Testis (tissue), 2 donors: ENCODE measurements at regions not wholly inside any gene's neighbourhood (a gene's known extent, or its start where the extent isn't known, plus 50 kb on each side); places are given as distances from the start of the nearest gene placed in this dataset.

ENCODE experiments used
- POLR2A ChIP-seq: fragments of 450-650 bp; IDR thresholded peaks from one replicate; pipeline ENCODE4 v1.6.1; 2017; ENCODE audit warnings: antibody characterized with exemption, mild to moderate bottlenecking, moderate library complexity
- TF ChIP-seq, protein P1 (sequence below), 3 experiments: fragments of 450-650 bp in 2 of 3; fragments of 200-600 bp in 1 of 3; sonication (generic) in 1 of 3; IDR thresholded peaks; one replicate each; pipeline ENCODE4 v1.5.1; 2016 to 2019; ENCODE audit warnings: antibody characterized with exemption in 3 of 3, mild to moderate bottlenecking in 2 of 3, moderate library complexity in 1 of 3

DNA sequence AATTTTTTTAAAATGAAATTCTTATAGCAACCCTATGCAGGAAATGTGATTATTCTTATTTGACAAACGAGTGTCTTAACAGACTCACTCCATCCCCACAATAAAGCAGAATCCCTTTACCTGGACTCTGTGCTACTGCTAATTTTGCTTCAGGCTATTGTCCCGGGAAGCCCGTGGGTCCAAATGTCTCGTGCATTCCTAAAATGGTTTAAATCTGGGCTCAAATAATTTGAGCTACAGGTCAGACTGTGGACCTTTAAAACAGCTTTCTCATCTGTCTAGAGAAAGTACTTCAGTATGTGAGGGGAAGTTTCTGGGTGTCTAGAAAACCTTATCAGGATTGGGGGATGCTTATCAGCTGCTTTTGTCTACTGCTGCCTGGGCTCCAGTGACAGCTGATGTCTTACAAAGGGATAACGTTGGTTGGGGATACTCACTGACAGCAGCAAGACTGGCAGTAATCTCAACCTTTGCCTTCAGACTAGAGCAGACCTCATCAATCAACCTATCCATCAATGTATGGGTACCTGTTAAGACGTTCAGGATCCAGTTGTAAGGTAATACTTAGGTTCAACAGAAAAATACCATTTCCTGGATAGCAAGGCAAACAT lies 197.9 kb upstream of the CDH11 start:
- TF ChIP-seq, protein P1, sequence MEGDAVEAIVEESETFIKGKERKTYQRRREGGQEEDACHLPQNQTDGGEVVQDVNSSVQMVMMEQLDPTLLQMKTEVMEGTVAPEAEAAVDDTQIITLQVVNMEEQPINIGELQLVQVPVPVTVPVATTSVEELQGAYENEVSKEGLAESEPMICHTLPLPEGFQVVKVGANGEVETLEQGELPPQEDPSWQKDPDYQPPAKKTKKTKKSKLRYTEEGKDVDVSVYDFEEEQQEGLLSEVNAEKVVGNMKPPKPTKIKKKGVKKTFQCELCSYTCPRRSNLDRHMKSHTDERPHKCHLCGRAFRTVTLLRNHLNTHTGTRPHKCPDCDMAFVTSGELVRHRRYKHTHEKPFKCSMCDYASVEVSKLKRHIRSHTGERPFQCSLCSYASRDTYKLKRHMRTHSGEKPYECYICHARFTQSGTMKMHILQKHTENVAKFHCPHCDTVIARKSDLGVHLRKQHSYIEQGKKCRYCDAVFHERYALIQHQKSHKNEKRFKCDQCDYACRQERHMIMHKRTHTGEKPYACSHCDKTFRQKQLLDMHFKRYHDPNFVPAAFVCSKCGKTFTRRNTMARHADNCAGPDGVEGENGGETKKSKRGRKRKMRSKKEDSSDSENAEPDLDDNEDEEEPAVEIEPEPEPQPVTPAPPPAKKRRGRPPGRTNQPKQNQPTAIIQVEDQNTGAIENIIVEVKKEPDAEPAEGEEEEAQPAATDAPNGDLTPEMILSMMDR (IDR thresholded peaks at IDR 0.05): no peak
- no peak for TF ChIP-seq POLR2A
